ENCODE measurements at regions not wholly inside any gene's neighbourhood (a gene's known extent, or its start where the extent isn't known, plus 50 kb on each side); places are given as distances from the start of the nearest gene placed in this dataset.
"Not testable (repeated sequence)": the region's sequence is repeated elsewhere in the genome, so short reads cannot be mapped to it uniquely, and the experiment has no call there.

- no peak for DNase-seq (ENCODE audit: low read depth in 2 of 2)
Measured at GRCh38 chr7:19537942-19538401, 170.9 kb downstream of the POLR1F start.

GRCh38 chr7:19533266-19533665 lies 175.6 kb downstream of the POLR1F start:
- no peak for DNase-seq (ENCODE audit: low read depth in 2 of 2)

DNA sequence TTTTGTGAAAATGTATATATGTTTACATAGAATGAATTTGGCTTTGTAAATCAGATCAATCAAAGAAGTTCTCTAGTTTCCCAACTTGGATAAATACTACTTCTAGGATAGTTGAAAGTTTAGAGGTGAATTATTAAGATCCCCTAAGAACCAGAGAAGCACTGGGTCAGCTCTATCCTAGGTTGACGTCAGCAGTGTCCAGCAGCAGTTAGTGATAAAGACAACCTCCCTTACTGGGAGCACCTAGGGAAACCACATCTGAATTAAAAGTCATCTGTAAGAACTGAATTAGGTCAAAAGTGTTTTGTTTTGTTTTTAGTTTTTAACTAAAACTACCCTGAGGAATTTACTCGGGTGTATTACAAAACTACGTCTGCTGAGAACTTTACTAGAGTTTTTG lies 178.0 kb downstream of the POLR1F start:
- DNase-seq (ENCODE audit: low read depth in 2 of 2) = no peak

DNA sequence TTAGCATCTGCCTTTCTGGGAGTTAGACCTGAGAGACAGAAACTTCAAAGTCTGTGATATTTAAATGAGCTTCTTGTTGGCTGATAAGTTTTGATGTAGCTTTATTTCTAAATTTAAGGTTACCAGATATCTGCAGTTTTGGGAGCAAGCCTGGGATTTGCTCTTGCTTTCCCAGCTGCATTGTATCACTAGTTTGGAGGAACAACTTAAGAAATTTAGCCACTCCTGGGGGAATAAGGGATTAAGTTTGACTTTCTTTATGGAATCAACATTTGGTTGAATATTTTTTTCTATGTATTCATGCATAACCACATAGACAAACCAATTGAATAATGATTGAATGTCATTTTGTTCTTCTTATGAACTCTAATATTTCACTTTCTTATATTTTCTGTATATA lies 178.6 kb downstream of the POLR1F start:
- DNase-seq (ENCODE audit: low read depth in 2 of 2) = no peak

DNA sequence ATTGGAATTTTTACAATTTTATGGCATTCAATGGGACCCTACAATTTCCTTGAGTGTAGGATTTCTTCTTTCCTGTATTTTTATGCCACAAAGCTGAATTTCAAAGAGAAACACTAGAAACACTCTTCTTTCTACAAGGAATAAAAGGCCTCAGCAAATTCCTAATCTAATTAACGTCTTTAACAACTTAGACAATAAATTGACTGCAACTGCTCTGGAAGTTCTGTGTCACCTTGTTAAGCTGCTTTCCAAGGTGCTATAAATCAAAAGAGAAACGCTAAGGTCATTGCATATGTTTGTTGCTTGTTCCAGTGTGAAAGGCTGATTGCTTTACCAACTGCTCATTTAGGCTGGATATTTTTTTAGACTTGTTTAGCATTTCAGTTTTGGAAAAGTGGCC lies 182.2 kb downstream of the POLR1F start:
- DNase-seq (ENCODE audit: low read depth in 2 of 2) = no peak

DNA sequence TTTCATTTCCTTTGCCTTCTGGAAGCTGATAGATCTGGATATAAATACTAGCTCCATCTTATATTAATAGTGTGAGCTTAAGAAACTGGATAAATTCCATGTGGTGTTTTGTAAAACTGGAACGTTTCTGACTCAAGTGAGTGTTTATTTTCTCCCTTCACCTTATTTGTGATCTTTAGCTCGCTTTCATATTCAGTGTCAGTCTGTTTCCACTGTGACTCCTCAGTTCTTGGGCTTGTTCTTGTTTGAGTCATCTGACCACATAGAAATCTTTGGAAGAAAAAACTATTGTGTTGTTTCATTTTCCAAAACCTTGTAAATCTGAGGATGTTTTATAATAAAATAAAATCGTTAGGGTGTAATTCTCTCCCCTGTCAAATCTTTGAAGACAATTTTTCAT lies 186.4 kb downstream of the POLR1F start:
- DNase-seq (ENCODE audit: low read depth in 2 of 2) = no peak

DNA sequence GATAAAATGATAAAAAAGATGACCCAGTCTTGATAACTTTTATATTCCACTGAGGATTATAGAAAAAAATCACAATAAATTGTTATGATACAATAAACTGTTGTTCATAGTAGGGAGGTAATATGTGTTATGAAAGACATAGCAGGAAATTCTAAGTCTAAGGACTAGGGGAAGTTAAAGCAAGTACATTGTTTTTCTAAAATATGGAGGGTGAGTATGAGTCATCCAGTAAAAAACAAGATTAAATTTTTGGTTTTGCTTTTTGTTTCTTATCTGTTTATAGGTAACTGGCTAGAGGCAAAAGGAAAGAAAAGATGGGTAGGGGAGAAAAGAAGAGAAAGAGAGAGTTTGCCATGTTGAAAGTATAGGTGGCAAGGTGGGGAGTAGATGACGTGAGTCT lies 188.4 kb downstream of the POLR1F start:
- DNase-seq (ENCODE audit: low read depth in 2 of 2) = no peak

DNA sequence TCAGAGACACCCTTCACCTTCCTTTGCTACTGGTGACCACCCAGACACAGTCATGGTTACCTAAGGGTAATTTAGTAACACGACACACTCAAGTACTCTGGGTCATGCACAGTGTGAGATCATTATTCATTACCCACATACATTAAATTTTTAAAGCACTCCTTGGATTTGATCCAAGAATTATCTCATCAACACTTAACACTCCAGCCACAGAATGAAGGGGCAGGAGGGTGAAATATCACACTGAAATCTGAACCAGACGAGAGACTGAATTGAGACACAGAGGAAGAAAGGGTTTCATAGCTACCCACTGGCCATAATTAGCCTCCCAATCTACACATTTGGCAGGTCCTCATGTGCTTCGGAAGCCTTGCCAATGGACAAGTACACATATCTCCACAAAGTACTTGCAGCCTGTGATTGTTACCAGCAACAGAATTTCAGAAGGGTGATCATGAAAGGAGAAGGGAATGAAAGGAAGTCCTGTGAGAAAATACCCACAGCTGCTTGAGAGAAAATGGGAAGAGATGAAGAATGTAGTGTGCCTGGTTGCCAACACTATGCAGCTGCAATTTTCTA lies 189.3 kb downstream of the POLR1F start:
- DNase-seq (ENCODE audit: low read depth in 2 of 2) = no peak

- not testable (repeated sequence) for DNase-seq (ENCODE audit: low read depth in 2 of 2)
Measured at GRCh38 chr7:19517546-19517945, 191.3 kb downstream of the POLR1F start.

DNA sequence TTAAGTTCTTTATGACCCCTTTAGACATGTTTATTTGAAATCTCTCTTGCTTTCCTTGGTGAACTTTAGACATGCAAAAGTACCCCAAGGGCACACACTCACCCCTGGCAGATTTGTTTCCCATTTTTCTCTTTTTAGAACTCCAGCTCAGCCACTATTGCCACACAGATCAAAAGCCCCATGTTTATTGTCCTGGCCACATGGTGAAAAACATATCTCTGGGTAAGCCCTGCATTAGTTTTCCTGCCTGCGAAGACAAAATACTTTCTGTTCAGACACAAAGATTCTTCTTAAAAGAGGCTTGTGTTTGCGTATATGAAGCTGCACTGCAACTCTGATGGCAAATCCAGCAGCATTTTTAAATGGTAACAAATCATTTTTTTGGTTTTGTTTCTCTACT lies 200.0 kb downstream of the POLR1F start:
- no peak for DNase-seq (ENCODE audit: low read depth in 2 of 2)

DNA sequence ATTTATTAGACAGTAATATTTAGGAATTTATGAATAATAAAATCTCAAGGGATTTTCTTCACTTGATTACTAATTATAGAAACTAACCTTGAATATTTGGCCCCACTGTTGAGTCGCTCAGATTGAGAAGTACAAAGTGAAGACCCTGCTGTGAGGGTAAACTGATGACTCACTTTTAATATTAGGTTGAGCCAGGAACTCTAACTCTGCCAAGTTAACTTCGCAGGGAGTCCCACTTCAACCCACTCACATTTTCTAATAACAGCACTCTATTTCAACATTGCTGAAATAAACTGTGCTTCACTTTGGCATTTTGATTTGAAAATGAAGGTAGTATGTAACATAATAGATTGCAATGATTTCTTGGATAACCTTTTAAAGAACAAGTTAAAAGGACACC lies 200.7 kb downstream of the POLR1F start:
- no peak for DNase-seq (ENCODE audit: low read depth in 2 of 2)

DNA sequence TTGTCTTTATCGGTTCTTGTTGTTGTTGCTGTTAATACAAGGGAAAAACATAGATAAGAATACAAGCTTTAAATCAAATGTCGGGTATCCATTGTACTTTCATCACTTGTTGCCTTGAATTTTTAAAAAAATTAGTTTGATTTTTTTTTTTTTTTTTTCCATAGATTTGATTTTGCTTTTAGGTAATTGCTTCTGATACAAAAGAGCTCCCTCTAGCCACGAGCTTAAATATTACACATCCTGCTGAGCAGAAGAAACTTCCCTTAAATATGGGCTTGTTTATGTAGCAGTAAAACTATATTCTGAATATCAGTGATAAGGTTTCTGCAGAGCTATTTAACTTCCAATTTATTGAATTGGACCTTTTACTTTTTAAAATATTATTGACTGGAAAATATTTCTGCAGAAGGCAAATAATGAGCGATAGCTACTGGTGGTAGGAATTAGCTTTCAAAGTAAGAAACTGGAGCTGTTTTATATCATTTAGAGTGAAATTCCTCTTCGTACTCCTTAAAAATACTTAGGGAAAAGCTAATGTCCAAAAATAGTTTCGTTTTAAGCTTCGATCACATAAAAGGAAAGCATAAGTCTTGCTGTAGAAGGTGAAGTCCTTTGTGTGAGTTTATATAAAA lies 216.9 kb downstream of the POLR1F start:
- peak; percentile 7 to 9 for DNase-seq (ENCODE audit: low read depth in 2 of 2)

DNA sequence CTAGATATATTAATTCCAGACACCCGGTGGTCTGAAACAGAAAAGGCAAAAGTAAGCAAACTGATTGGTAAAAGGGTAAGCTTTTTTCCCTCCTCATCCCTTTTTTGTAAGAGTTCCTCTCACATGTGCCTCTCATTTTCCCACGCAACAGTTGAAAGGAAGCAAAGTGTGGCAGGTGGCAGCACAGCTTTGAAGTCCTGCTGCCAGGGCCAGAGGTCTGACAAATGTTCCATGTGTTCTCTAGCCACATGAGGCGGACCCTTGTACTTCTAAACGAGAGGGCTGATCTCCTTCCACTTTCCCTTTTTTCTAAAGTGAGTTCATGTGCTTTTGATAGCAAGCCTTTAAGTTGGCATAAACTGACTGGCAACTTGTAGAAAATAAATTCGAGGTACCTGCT lies 217.5 kb downstream of the POLR1F start:
- no peak for DNase-seq (ENCODE audit: low read depth in 2 of 2)

DNA sequence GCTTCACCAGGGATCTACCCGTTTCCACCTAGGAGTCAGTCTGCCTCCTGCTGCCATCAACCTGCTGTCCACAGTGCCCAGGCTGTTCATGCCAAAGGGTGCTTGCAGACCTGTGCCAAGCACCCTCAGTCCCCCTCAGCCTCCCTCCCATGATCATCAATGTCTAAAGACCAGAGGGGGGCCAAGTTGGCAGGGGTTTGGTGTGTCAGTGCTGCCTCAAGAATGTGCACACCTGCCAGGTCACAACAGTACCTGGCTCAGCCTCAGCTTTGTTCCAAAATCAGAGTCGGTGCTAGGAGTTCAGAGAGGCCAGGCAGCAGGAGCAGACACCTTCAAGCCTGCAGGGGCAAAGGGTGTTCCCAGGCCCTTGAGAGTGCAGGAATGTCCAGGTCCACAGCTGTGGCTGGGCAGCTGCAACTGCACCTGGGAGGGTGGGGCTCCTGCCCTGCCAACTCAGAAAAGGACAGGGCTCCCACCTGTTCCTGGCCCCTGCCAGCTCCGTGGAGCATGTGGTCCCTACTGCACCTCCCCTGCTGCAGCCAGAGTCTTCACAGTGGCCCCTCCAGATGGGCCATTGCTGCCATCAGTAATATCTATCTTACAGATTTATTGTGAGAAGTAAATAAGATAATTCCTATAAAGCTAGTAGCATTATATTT lies 219.5 kb downstream of the POLR1F start:
- no peak for DNase-seq (ENCODE audit: low read depth in 2 of 2)

- DNase-seq (ENCODE audit: low read depth in 2 of 2) = no peak
Measured at GRCh38 chr7:19488056-19488455, 220.8 kb downstream of the POLR1F start.

- DNase-seq (ENCODE audit: low read depth in 2 of 2) = no peak
Measured at GRCh38 chr7:19482628-19483027, 226.2 kb downstream of the POLR1F start.

DNA sequence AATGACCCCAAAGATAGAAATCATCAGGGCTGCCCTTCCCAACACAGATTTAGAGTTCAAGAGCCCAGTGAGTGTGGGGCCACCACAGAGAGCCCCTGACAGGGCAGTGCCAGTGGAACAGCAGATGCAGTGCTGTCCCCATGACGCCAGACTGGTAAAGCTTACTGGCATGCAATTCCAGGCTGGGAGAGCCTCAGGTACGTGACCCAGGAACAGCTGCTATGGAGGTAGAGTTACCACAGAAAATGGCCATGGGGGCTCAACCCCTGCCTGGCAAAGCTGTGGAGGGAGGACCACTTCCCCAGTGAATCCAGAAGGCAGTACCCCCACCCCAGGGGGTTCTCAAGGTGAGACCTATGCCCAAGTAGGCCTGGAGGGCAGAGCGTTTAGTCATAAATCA lies 228.5 kb downstream of the POLR1F start:
- no peak for DNase-seq (ENCODE audit: low read depth in 2 of 2)

- DNase-seq (ENCODE audit: low read depth in 2 of 2) = no peak
Measured at GRCh38 chr7:19470031-19470430, 238.8 kb downstream of the POLR1F start.

DNA sequence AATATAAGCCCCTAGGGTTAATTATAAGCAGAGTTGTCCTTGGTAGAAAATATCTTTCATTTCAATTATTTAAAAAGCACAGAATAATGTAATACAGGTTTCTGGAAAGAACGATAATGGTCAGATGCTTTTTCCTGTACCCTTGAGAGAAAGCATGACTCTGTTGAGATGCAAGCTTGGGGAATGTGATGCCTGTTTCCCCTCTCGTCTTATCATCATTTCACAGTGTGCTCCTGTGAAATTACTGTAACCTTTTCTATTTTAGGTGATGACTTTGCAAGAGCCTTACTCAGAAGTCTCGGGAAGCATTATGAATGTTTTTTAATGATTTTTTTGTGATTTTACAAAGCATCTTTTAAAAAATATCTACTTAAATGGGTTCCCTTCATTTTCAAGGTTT lies 243.0 kb downstream of the POLR1F start:
- DNase-seq (ENCODE audit: low read depth in 2 of 2) = no peak

DNA sequence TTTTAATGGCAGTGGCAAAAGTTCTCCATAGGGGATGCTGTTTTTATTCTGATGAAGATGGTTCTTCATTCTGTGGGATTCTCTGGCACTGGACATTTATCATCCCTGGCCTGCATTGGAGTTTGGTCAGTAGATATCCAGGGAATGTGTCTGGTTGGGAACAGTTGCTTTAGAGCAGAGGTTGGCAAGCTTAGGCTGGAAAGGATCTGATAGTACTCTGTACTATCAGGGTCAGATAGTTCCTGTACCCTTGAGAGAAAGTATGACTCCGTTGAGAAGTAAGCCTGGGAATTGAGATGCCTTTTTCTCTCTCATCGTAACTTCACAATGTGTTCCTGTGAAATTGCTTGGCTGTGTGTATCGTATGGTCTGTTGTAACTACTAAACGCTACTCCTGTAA lies 244.1 kb downstream of the POLR1F start:
- no peak for DNase-seq (ENCODE audit: low read depth in 2 of 2)

GRCh38 chr7:19464241-19464640 lies 244.6 kb downstream of the POLR1F start:
- no peak for DNase-seq (ENCODE audit: low read depth in 2 of 2)

DNA sequence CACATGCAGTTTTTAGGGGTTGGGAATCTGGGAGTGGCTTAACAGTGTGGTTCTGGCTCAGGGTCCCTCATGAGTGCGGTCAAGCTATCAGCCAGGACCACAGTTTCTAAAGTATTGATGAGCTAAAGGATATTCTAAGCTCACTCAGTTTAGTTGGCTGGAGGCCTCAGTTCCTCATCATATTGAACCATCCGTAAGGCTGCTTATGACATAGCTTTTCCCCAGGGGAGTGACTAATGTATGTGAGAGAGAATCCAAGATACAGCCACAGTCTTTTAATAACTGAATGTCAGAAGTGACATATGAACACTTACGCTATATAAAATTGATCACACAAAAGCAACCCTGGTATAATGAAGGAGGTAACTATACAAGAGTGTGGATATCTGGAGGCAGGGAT lies 245.3 kb downstream of the POLR1F start:
- DNase-seq (ENCODE audit: low read depth in 2 of 2) = no peak

DNA sequence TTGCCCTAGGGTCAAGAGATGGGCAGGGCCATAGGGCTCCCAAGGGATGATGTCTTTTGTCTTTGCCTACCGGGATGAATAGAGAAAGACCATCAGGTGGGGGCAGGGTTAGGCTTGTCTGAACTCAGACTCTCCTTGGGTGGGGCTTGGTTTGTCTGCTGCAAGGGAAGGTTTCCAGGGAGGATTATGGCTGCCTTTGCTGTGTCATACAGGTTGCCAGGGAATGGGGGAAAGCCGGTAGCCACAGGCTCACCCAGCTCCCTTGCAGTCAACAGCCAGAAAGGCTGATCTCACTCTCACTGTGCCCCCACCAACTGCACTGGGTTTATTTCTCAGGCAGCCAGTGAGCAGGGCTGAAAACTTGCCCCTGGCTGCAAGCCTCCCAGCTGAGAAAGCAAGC lies 253.2 kb downstream of the POLR1F start:
- no peak for DNase-seq (ENCODE audit: low read depth in 2 of 2)
